ENCODE measurements at regions not wholly inside any gene's neighbourhood (a gene's known extent, or its start where the extent isn't known, plus 50 kb on each side); places are given as distances from the start of the nearest gene placed in this dataset.

DNA sequence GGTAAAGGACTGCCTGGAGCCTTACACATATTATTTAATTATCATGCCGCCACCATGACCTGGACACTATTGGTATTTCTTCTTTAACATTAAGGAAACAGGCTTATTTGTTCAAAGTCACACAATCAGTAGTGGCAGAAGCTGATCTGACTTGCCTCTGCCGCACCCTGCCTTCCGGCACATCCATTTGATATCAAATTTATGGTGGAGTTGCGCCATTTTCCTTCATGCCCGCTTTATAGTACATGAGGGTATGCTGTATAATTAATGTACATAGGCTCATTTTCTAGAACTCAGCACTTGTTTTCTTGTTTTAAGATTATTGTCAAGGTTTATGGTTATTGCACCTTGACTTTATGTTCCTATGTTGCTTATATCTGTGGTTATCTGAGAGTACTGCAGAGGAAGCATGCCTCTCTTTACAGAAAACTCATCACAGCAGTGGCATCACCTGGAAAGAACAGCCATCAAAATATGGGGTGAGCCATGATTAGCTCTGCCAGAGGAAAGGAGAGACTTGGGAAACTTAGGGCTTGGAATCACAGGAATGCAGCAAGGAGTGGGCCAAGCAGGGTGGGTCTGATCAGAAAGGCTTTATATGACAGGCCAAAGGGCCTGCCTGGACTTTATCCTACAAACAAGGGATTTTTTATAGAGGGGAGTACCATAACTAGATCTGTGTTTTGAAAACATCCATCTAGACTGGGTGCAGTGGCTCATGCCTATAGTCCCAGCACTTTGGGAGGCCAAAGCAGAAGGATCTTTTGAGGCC is 72.2 kb upstream of the GJB5 start:
- TF ChIP-seq, protein P1, sequence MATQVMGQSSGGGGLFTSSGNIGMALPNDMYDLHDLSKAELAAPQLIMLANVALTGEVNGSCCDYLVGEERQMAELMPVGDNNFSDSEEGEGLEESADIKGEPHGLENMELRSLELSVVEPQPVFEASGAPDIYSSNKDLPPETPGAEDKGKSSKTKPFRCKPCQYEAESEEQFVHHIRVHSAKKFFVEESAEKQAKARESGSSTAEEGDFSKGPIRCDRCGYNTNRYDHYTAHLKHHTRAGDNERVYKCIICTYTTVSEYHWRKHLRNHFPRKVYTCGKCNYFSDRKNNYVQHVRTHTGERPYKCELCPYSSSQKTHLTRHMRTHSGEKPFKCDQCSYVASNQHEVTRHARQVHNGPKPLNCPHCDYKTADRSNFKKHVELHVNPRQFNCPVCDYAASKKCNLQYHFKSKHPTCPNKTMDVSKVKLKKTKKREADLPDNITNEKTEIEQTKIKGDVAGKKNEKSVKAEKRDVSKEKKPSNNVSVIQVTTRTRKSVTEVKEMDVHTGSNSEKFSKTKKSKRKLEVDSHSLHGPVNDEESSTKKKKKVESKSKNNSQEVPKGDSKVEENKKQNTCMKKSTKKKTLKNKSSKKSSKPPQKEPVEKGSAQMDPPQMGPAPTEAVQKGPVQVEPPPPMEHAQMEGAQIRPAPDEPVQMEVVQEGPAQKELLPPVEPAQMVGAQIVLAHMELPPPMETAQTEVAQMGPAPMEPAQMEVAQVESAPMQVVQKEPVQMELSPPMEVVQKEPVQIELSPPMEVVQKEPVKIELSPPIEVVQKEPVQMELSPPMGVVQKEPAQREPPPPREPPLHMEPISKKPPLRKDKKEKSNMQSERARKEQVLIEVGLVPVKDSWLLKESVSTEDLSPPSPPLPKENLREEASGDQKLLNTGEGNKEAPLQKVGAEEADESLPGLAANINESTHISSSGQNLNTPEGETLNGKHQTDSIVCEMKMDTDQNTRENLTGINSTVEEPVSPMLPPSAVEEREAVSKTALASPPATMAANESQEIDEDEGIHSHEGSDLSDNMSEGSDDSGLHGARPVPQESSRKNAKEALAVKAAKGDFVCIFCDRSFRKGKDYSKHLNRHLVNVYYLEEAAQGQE (IDR thresholded peaks at IDR 0.05): no peak
- TF ChIP-seq HNF4A (conservative IDR thresholded peaks at IDR 0.05): no peak
- TF ChIP-seq, protein P2, sequence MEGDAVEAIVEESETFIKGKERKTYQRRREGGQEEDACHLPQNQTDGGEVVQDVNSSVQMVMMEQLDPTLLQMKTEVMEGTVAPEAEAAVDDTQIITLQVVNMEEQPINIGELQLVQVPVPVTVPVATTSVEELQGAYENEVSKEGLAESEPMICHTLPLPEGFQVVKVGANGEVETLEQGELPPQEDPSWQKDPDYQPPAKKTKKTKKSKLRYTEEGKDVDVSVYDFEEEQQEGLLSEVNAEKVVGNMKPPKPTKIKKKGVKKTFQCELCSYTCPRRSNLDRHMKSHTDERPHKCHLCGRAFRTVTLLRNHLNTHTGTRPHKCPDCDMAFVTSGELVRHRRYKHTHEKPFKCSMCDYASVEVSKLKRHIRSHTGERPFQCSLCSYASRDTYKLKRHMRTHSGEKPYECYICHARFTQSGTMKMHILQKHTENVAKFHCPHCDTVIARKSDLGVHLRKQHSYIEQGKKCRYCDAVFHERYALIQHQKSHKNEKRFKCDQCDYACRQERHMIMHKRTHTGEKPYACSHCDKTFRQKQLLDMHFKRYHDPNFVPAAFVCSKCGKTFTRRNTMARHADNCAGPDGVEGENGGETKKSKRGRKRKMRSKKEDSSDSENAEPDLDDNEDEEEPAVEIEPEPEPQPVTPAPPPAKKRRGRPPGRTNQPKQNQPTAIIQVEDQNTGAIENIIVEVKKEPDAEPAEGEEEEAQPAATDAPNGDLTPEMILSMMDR (IDR thresholded peaks at IDR 0.05; ENCODE audit: low read depth, low read length, missing input control): no peak
- TF ChIP-seq, protein P3, sequence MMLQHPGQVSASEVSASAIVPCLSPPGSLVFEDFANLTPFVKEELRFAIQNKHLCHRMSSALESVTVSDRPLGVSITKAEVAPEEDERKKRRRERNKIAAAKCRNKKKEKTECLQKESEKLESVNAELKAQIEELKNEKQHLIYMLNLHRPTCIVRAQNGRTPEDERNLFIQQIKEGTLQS (IDR thresholded peaks at IDR 0.05): no peak
- TF ChIP-seq JUND (IDR thresholded peaks at IDR 0.05): no peak
- TF ChIP-seq YY1 (IDR thresholded peaks at IDR 0.05): no peak

All from liver (tissue), 3 donors.